Activated CD4-positive, alpha-beta T cell treated with anti-CD3 and anti-CD28 coated beads for 24 hours (primary cell): ENCODE measurements at regions not wholly inside any gene's neighbourhood (a gene's known extent, or its start where the extent isn't known, plus 50 kb on each side); places are given as distances from the start of the nearest gene placed in this dataset.

Source experiments
- DNase-seq, 2 donors: peaks; one replicate each; pipeline ENCODE4 v3.0.0-alpha.2; 2020; ENCODE audit warnings: low read depth in 2 of 2

DNA sequence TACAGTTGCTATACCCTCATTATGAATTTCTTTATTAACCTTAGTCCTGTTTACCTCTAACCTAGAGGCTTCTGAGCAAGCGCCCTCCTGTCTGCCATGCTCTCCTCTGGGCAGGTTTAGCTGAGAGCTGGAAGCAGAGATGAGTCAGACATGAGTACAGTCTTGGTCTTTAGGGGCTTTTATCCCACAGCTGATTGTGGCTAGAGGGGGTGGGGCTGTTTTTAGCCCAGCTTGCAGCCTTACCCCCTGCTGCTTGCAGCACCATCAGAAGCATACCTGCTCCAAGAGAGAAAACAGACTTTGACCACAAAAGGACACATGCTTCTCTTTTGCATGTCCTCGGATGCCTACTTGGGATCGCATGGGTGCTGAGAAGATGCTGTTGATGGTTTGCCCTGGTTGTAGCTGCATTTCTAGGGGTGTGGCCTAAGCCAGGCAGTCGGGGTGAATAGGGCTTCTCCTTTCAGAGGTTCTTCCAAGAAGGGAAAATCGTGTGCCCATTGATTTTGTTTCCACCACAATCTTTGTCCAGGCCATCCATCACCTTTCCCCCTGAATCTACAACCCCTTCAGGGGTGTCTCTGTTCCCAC lies 115.0 kb upstream of the LGALSL start:
- DNase-seq, result peak in 1 of 2 donors; percentile 13

DNA sequence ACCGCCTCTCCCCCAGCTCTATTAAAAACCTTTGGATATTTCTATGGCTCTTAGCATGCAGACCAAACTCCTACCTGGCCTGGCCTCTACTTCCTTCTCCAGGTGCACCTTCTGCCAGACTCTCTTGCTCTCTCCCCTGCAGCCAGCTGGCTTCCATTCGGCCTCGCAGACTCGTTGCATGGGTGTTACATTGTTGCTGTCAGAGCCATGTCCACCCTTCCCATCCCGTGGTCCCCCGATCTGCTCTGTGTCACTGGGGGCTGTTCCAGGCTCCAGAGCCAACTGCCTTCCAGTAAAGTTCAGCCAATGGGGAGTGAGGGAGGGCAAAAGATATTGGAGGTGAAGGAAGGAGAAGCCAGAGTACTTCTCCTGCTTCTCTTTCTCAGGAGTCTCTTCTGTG lies 112.5 kb upstream of the LGALSL start:
- DNase-seq, result no peak

DNA sequence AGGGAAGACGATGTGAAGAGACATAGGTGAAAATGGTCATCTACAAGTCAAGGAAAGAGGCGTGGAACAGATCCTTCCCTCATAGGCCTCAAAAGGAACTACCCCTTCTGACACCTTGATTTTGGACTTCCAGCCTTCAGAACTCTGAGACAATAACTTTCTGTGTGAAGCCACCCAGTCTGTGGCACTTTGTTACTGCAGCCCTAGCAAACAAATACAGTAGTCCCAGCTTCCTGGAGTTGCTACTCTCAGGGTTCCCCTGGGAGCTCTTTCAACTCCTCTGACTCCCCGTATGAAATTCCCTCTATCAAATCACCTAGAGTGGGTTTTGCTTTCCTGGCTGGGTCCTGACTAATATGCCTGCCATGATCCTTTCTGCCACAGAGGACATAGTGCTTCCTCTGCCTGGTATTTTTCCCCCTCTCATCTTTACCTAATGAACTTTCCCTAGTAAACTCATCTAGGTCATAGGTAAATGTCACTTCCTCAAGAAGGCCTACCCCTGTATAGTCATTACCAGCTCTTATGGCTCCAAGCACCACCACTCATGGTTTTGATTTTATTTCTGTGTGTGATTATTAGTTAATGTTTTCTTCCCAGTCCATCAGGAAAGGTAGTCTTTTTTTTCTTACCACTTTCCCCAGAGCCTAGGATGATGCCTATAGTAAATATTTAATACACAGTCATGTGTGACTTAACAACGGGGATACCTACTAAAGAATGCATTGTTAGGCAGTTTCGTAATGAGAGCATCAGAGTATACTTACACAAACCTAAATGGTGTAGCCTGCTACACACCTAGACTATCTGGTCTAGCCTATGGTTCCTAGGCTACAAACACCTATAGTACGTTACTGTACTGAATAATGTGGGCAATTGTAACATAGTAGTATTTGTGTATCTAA lies 111.5 kb upstream of the LGALSL start:
- DNase-seq, result no peak

GRCh38 chr2:64344999-64345576 lies 108.9 kb upstream of the LGALSL start:
- no peak for DNase-seq

DNA sequence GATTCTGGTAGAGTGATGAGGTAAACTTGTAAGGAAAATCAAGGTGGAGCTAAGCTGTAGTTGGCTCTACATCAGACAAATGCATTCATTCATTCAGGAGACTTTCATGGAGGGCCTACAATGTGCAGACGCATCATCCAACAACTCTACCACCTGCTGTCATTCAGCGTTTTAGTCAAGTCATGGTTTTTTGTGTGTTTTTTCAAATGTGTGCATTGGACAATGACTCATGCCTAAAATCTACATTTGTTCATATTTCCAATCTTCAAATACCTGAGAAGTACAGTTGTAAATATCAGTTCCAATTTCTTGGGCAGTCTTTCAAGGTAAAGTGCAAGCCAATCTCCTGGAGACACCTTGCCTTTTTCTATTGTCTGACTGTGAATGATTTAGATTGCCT lies 108.0 kb upstream of the LGALSL start:
- no peak for DNase-seq

GRCh38 chr2:64348386-64349130 lies 105.4 kb upstream of the LGALSL start:
- DNase-seq, result no peak

GRCh38 chr2:64349131-64349530 lies 104.8 kb upstream of the LGALSL start:
- no peak for DNase-seq

DNA sequence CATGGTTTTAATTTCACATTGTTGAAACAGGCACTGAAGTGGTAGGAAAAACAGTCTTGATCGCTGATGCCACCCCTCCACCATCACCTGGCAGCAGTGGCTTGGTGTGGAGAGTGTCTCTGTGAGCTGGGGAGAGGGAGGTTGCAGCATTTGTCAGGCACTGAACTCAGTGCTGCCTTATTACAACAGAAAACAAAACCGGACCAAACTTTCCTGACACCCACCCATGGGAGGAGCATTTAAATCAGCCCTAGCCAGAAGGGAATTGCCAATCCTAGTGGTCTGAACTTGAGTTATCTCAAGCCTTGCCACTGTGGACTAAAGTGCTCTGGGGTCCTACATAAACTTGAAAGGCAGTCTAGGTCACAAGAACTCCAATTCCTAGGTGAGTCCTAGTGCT lies 103.0 kb upstream of the LGALSL start:
- DNase-seq, result no peak

DNA sequence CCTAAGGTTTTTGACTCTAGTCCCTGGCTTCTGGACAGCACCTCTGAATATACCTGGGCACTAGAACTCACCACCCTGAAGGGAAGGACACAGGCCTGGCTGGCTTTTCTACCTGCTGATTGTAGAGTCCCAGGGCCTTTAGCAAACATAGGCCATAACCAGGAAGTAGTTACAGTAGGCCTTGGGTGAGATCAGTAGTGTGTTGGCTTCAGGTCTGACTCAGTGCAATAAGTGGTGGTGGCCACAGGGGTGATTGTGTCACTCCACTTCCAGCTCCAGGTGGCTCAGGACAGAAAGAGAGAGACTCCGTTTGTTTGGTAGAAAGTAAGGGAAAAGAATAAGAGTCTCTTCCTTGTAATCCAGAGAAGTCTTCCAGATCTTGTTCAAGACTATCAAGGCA lies 101.7 kb upstream of the LGALSL start:
- DNase-seq, result no peak

DNA sequence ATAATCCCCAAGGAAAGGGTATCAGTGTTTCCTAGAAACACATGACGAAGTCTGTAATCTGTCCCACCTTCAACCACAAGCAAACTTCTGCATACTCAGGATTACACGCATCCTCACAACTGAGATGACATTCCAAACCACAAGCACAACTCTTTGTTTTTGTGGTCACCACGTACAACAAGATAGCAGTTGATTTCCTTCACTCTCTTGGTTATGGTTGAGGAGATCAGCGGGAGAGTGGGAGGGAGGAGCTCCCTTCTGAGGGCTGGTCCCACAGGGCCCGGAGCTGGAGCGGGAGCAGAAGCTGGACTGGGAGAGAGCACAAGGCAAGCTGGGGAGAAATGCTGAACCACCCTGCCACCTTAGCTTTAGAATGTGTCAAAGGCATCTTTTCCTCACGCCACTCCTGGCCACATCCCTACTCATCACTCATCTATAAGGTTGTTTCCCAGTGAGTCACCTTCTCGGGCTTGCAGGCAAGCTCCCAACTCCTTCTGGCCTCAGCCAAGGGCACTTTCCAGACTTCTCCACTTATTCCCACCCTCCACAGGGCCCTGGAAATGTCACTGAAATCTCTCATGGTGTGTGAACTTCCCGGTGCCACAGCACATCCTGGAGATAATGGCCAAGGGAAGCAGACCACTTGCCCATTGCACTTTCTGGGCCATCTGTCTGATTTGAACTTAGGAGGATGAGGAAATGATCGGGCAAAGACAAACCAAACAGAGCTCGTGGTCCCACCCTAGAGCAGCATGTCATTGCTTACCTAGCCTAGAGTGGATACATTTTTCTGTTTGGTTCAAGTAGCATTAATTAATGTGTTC lies 98.9 kb upstream of the LGALSL start:
- no peak for DNase-seq

DNA sequence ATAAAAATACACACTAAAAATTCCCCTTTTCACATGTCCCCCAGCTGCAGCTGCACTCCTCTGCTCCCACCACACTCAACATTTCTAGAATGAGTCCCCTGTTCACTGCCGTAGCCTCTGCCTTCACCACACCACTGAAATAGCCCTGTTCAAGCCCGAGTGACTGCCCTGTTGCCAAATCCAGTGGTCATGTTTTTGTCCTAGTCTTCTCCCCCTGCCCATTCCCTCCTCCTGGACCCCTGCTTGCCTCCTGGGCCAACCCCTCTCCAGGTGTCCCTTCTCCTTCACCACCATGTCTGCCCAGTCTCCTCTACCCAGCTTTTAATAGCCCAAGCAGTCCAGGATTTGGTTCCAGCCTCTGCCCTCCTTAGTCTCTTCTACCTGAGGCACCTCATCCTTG lies 97.1 kb upstream of the LGALSL start:
- DNase-seq, result no peak

DNA sequence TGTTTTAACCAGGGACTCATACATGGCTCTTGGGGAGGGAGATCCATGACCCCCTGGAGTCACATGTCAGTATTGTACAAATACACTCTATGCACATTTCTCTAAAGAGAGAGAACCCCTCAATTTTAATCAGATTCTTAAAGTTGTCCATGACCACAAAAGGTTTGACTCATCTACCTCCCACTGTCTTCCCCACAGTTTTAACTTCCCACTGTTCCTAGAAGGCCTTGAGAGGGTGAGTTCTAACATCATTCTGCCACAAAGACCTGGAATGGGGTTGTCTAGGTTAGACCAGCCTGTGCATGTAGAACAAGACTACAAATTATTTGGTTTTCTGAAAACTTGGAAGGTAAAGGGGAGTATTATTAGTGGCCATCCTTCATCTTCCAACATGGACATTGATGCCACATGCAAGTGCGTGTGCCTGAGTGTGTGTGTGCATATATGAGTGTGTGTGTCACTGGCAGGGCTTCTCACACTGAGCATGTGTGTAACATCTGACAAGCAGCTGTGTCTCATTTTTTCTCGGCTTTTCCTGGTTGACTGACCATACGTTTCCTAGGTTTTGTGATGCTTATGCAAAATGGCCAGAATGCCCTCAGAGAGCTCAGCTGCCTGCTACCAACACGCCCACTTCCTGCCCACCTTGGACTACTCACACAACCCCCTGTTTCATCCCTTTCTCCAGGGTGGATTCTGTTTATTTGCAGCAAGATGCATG lies 94.6 kb upstream of the LGALSL start:
- DNase-seq, result no peak

- peak; percentile 25 to 61 for DNase-seq
Measured at GRCh38 chr2:64359892-64360657, 93.9 kb upstream of the LGALSL start.

- DNase-seq, result no peak
Measured at GRCh38 chr2:64361151-64361938, 92.6 kb upstream of the LGALSL start.

DNA sequence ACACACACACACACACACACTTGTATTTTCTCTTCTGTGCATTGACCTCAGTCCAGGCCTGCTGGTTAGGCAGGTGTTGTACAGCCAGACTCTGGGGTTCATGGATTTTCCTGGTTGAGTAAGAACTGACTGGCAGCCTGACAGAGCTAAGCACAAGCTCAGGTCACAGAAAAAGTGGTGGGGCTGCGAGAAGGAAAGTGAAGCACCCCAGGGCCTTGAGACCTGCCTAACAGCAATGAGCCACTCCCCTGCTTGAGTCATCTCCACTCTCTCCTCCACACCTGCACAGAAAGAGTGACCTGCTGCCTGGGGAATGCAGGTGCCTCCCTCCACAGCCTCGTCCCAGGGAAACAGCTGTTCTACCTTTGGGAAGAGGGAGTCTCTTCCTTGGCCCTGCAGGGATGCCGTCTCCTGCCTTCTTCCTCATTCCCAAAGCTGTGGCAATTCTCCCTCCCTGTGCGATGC lies 91.4 kb upstream of the LGALSL start:
- DNase-seq, result no peak

DNA sequence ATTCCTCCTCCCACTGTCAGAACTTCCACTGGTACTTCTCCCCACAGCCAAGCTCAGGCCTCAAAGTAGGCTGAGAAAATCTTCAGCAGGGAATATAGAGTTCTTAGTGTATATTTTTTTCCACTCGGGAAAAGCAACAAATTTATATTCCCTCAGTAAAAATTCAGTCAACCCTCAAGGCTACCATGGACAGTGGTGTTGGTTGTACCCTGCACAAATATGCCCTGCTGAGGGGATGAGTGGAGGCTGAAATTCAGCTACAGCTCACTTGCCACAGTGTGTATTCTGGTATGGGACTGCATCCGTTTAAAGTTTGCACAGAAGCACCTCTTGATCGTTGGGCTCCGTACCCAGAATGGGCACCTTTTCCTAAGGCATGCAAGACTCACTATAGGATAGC lies 90.8 kb upstream of the LGALSL start:
- no peak for DNase-seq

- no peak for DNase-seq
Measured at GRCh38 chr2:64363848-64364247, 90.1 kb upstream of the LGALSL start.

- no peak for DNase-seq
Measured at GRCh38 chr2:64367444-64368232, 86.3 kb upstream of the LGALSL start.
